ENCODE measurements at regions not wholly inside any gene's neighbourhood (a gene's known extent, or its start where the extent isn't known, plus 50 kb on each side); places are given as distances from the start of the nearest gene placed in this dataset.

DNA sequence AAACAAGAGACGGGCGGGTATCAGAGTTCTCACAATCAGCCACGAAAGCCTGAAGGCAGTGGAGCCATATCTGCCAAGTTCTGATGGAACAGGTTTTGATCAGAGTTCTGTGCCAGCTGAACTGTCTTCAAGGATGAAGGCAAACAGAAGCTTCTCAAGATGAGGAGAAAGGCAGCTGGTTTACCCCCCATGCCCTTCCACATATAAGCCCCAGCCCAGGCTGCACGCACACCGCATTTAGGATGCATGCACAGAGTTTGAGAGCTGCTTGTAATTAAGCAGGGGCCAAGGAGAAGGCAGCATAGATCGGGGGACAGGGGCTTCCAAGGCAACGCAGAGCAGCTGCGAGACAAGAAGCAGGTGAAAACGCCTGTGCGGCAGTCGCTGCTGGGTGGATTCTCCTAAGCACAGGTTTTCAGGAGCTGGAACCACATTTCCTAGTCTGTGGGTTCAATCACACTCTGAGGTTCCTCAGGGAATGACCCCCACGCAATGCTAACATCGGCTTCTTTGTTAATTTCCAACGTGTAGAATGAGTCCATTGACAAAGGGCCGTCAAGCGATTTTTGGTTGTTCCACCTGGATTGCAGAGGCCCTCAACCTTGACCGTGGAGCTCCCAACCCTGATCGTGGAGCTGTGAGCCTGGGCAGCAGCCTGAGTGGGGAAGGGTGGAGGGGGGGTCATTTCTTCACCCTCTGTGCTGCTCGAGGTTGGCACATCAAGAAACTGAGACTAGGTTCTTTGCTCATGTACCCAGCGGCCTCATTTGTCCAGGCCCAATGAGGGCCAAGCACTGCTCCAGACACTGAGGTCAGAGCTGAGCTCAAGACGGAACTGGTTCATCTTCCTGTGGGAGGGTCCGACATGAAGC lies 81.7 kb upstream of the SHISAL1 start:
- no peak for TF ChIP-seq CTCF (IDR thresholded peaks at IDR 0.05)
- TF ChIP-seq POLR2A (IDR thresholded peaks at IDR 0.05), result no peak
- TF ChIP-seq POLR2AphosphoS5 (IDR thresholded peaks at IDR 0.05), result no peak
- TF ChIP-seq EP300 (IDR thresholded peaks at IDR 0.05), result no peak
- Histone ChIP-seq H3K27me3 (no peaks in the 10 kb centered on the region), H3K4me3 (no peak overlapping the region)

DNA sequence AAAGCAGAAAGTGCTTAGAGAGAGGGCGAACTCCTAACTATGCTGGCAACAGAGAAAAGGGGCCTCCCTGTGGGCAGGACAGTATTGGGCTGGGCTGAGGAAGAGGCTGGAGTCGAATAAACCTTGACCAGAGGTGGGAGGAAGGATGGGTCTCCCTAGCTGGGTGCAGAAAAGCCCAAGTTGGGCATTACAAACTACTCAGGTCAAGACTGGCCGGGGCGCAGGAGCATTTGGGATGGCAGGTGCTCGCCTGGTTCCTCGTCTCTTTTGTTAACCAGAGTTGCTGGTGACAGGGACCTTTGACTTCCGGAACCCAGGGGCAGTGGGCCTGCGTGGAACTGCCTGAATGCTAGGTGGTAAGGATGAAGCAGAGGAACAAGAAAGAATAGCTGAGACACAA lies 80.3 kb upstream of the SHISAL1 start:
- intact Hi-C loops (cut with DNase I), result no loop called here
- Histone ChIP-seq H3K9me3 (no peaks in the 10 kb centered on the region), H3K27me3 (no peaks in the 10 kb centered on the region), H3K27ac (no peak overlapping the region), H3K4me3 (no peak overlapping the region), H3K36me3 (no peaks in the 10 kb centered on the region), H3K4me1 (no peaks in the 10 kb centered on the region)
- WGBS, 2 donors, result 69 to 83% methylated on average over 8 of the region's 8 CpGs
- DNase-seq, result peak; percentile 37
- TF ChIP-seq POLR2AphosphoS5 (IDR thresholded peaks at IDR 0.05) (no peak), CTCF (IDR thresholded peaks at IDR 0.05) (no peak), EP300 (IDR thresholded peaks at IDR 0.05) (no peak), POLR2A (IDR thresholded peaks at IDR 0.05) (no peak)

More for the DNA sequence above, 81.7 kb upstream of the SHISAL1 start:
- H3K4me1 ChIP-seq, result no peaks in the 10 kb centered on the region
- intact Hi-C loops (cut with DNase I), result no loop called here
- H3K9me3 ChIP-seq, result no peaks in the 10 kb centered on the region
- no peak overlapping the region for H3K27ac ChIP-seq
- peak; percentile 11 for DNase-seq
- 86 to 91% methylated on average over 22 of the region's 22 CpGs for WGBS, 2 donors
- H3K36me3 ChIP-seq, result no peaks in the 10 kb centered on the region

- H3K4me1 ChIP-seq, result no peaks in the 10 kb centered on the region
- H3K36me3 ChIP-seq, result no peaks in the 10 kb centered on the region
- peak; percentile 46 for DNase-seq
- TF ChIP-seq CTCF (IDR thresholded peaks at IDR 0.05), result no peak
- TF ChIP-seq EP300 (IDR thresholded peaks at IDR 0.05), result no peak
- TF ChIP-seq POLR2AphosphoS5 (IDR thresholded peaks at IDR 0.05), result no peak
- no peak for TF ChIP-seq POLR2A (IDR thresholded peaks at IDR 0.05)
- H3K9me3 ChIP-seq, result no peaks in the 10 kb centered on the region
- intact Hi-C loops (cut with DNase I), result no loop called here
- H3K27me3 ChIP-seq, result no peaks in the 10 kb centered on the region
- H3K27ac ChIP-seq, result no peak overlapping the region
- WGBS, 2 donors, result 74 to 78% methylated on average over 6 of the region's 6 CpGs
- no peak overlapping the region for H3K4me3 ChIP-seq
Observed at GRCh38 chr22:44392446-44392921, 79.7 kb upstream of the SHISAL1 start.

DNA sequence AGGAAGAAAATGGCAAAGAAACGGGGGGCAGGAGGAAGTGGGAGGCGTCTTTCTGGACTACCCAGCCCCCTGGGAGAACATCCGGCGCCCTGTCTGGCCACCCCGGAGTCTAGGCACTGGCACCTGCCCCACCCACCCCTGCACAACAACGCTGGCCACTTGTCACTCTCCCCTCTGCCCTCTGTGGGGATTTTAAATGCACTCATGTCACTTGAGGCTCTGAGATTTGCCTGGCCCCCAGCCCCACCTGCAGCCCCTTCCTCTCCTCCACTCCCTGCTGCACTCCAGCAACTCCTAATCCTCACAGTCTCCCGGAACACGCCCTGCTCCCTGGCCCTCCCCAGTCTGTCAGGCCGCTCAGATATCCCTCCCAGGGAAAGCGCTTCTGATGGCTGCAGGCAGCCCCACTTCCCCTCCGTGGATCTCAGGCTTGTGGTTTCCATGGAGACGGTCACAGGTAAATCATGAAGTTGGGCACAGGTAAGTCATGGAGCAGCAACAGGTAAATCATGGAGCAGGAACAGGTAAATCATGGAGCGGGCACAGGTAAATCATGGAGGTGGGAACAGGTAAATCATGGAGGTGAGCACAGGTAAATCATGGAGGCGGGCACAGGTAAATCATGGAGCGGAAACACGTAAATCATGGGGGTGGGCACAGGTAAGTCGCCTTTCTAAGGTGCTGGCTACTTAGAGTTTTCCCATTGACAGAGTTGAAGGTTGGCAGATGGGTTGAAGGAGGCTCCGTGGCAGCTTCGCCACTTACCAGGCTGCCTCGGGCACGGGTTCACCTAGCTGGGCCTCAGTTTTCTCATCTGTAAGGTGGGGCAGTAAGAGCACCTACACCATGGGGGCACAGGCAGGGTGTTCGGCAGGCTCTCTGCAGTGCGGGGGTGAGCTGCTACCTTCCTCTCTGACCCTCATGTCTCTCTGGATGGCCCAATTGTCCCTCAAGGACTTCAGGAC lies 79.0 kb upstream of the SHISAL1 start:
- Histone ChIP-seq H3K27me3 (no peaks in the 10 kb centered on the region), H3K4me3 (no peak overlapping the region), H3K9me3 (no peaks in the 10 kb centered on the region), H3K4me1 (no peaks in the 10 kb centered on the region), H3K36me3 (no peaks in the 10 kb centered on the region), H3K27ac (no peak overlapping the region)
- TF ChIP-seq EP300 (IDR thresholded peaks at IDR 0.05) (no peak), POLR2AphosphoS5 (IDR thresholded peaks at IDR 0.05) (no peak), POLR2A (IDR thresholded peaks at IDR 0.05) (no peak), CTCF (IDR thresholded peaks at IDR 0.05) (no peak)
- intact Hi-C loops (cut with DNase I), result no loop called here
- DNase-seq, result peak; percentile 50
- 55 to 71% methylated on average over 23 of the region's 23 CpGs for WGBS, 2 donors

Measured in sigmoid colon (tissue), 6 donors.